Esophagus squamous epithelium (tissue), 4 donors: ENCODE measurements at regions not wholly inside any gene's neighbourhood (a gene's known extent, or its start where the extent isn't known, plus 50 kb on each side); places are given as distances from the start of the nearest gene placed in this dataset.

Experiments
- POLR2A ChIP-seq, 4 donors: fragments of 450-650 bp; IDR thresholded peaks; one replicate each; pipeline ENCODE4 v1.6.1; 2017; ENCODE audit warnings: antibody characterized with exemption in 4 of 4, mild to moderate bottlenecking in 4 of 4, moderate library complexity in 3 of 4
- TF ChIP-seq, protein P1 (sequence below), 6 experiments: fragments of 450-650 bp in 4 of 6; fragments of 200-600 bp in 2 of 6; sonication (generic) in 2 of 6; IDR thresholded peaks; one replicate each; pipeline ENCODE4 v1.5.1; 2016 to 2019; ENCODE audit warnings: antibody characterized with exemption in 6 of 6, mild to moderate bottlenecking in 4 of 6, moderate library complexity in 4 of 6

- TF ChIP-seq, protein P1, sequence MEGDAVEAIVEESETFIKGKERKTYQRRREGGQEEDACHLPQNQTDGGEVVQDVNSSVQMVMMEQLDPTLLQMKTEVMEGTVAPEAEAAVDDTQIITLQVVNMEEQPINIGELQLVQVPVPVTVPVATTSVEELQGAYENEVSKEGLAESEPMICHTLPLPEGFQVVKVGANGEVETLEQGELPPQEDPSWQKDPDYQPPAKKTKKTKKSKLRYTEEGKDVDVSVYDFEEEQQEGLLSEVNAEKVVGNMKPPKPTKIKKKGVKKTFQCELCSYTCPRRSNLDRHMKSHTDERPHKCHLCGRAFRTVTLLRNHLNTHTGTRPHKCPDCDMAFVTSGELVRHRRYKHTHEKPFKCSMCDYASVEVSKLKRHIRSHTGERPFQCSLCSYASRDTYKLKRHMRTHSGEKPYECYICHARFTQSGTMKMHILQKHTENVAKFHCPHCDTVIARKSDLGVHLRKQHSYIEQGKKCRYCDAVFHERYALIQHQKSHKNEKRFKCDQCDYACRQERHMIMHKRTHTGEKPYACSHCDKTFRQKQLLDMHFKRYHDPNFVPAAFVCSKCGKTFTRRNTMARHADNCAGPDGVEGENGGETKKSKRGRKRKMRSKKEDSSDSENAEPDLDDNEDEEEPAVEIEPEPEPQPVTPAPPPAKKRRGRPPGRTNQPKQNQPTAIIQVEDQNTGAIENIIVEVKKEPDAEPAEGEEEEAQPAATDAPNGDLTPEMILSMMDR (IDR thresholded peaks at IDR 0.05): no peak
- no peak for TF ChIP-seq POLR2A (IDR thresholded peaks at IDR 0.05)
Measured at GRCh38 chr14:29354486-29354885, 573.2 kb downstream of the PRKD1 start.
